ENCODE measurements at regions not wholly inside any gene's neighbourhood (a gene's known extent, or its start where the extent isn't known, plus 50 kb on each side); places are given as distances from the start of the nearest gene placed in this dataset.

DNA sequence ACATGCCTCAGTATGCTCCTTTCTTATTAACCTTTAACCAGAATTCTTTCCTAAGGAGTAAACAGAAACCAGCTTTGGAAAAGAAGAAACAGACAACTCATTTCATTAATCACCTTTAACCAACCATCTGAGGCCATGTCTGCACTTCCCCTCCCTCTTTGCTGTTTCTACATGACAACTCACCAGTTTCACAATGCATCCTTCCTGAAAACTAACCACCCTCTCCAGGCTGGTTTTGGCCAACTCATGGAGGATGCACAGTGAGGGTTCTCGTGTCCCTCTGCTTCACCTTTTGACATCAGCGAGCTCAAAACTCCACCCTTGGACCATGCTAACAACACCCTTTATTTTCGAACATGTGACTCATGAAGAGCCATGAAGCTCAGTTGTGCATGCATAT, 244.1 kb downstream of the ELAVL2 start:
- Mint-ChIP-seq H3K4me3 (no peak overlapping the region), H3K27me3 (ENCODE audit: low read depth) (no peaks in the 10 kb centered on the region), H3K27ac (no peak overlapping the region), H3K9me3 (peaks cover 2% of the 10 kb centered on the region), H3K36me3 (ENCODE audit: low read depth) (no peaks in the 10 kb centered on the region), H3K4me1 (ENCODE audit: low read depth) (no peaks in the 10 kb centered on the region)
- intact Hi-C loops (cut with micrococcal nuclease), result no loop called here
- DNase-seq, result no peak
- CTCF ChIA-PET, result no interaction called here

DNA sequence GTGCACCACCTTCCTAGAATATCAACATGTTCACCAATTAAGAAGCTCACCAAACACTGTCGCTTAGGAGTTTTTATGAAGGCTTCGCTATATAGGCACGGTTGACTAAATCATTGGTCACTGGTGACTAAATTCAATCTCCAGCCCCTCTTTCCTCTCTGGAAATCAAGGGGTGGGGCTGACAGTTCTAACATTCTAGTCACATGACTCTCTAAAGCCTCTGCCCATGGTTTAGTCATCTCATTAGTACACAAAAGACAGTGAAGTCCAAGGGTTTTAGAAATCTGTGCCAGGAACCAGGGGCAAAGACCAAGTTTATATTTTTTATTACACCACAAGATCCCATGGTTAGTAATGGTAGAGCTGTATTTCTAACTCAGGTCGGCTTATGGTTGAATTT, 243.2 kb downstream of the ELAVL2 start:
- H3K27me3 Mint-ChIP-seq (ENCODE audit: low read depth), result no peaks in the 10 kb centered on the region
- no peaks in the 10 kb centered on the region for H3K4me1 Mint-ChIP-seq (ENCODE audit: low read depth)
- intact Hi-C loops (cut with micrococcal nuclease), result no loop called here
- H3K36me3 Mint-ChIP-seq (ENCODE audit: low read depth), result no peaks in the 10 kb centered on the region
- no peak overlapping the region for H3K4me3 Mint-ChIP-seq
- H3K9me3 Mint-ChIP-seq, result no peaks in the 10 kb centered on the region
- DNase-seq, result no peak
- CTCF ChIA-PET, result no interaction called here
- no peak overlapping the region for H3K27ac Mint-ChIP-seq

DNA sequence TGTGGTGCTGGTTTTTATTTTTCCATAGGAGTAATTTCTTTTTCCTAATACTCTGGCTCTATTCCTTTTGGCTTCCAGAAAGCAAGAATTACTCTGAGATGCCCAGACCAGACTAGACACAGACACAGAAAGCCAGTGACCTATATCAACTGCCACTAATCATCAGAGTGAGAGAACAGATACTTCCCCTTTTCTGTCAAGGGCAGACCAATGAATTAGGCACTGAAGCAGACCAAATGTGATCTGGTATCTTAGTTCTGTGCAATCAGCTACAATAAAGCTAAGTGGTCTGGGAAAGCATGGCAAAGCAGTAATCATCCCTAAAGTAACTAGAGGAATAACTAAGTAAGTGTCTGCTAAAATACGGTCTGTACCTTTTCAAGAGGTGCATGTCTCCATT, 239.1 kb downstream of the ELAVL2 start:
- CTCF ChIA-PET, result interaction anchor here (0.6 kb wide), 1 partner anchor 177 kb away, joined by 3 read pairs; no protein-coding TSS in a partner anchor
- Mint-ChIP-seq H3K27ac (no peak overlapping the region), H3K36me3 (ENCODE audit: low read depth) (no peaks in the 10 kb centered on the region), H3K9me3 (peaks cover 3% of the 10 kb centered on the region), H3K4me3 (no peak overlapping the region), H3K4me1 (ENCODE audit: low read depth) (peaks cover 18% of the 10 kb centered on the region), H3K27me3 (ENCODE audit: low read depth) (no peaks in the 10 kb centered on the region)
- DNase-seq, result no peak
- intact Hi-C loops (cut with micrococcal nuclease), result no loop called here

DNA sequence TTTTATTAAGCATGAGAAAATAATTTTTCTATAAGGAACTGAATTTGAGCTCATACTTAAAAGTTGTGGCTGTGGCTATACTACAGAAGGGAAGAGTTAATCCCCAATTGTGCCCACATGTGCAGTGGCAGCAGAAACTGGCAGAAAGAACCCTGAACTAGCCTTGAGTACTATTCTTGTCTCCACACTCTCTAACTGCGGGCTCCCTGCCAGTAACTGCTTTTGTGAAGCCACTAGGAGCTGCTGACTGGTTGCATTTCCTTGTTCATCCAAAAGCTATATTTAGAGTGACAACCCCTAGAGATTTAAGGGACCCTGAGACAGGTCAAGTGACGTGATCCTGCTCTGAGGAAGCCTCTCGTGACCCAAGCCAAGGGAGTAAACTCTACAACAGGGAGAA, 238.6 kb downstream of the ELAVL2 start:
- H3K9me3 Mint-ChIP-seq, result peaks cover 3% of the 10 kb centered on the region
- H3K4me1 Mint-ChIP-seq (ENCODE audit: low read depth), result peaks cover 18% of the 10 kb centered on the region
- CTCF ChIA-PET, result no interaction called here
- no peak overlapping the region for H3K27ac Mint-ChIP-seq
- H3K27me3 Mint-ChIP-seq (ENCODE audit: low read depth), result no peaks in the 10 kb centered on the region
- no peak for DNase-seq
- no peaks in the 10 kb centered on the region for H3K36me3 Mint-ChIP-seq (ENCODE audit: low read depth)
- no peak overlapping the region for H3K4me3 Mint-ChIP-seq
- intact Hi-C loops (cut with micrococcal nuclease), result no loop called here

DNA sequence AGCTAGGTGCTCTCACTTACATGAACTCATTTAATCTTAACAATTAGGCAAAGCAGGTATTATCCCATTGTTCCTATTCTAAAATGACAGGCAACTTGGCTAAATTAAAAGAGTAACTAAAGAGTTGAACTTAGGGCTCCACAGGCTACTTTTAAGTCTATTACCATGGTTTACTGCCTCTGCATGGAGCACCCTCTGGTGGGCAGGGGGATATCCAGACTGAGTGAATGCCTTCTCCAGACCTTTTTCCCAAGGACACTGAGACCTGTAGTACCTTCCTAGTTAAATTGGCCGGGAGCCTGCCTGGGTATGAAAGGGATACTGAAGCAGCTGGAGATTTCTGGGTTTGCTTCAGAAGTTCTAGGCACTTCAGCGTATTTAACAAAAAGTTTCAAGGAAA, 238.1 kb downstream of the ELAVL2 start:
- no peaks in the 10 kb centered on the region for H3K27me3 Mint-ChIP-seq (ENCODE audit: low read depth)
- CTCF ChIA-PET, result no interaction called here
- no peak overlapping the region for H3K4me3 Mint-ChIP-seq
- H3K27ac Mint-ChIP-seq, result no peak overlapping the region
- DNase-seq, result no peak
- H3K4me1 Mint-ChIP-seq (ENCODE audit: low read depth), result peaks cover 18% of the 10 kb centered on the region
- intact Hi-C loops (cut with micrococcal nuclease), result no loop called here
- H3K9me3 Mint-ChIP-seq, result peaks cover 3% of the 10 kb centered on the region
- no peaks in the 10 kb centered on the region for H3K36me3 Mint-ChIP-seq (ENCODE audit: low read depth)

DNA sequence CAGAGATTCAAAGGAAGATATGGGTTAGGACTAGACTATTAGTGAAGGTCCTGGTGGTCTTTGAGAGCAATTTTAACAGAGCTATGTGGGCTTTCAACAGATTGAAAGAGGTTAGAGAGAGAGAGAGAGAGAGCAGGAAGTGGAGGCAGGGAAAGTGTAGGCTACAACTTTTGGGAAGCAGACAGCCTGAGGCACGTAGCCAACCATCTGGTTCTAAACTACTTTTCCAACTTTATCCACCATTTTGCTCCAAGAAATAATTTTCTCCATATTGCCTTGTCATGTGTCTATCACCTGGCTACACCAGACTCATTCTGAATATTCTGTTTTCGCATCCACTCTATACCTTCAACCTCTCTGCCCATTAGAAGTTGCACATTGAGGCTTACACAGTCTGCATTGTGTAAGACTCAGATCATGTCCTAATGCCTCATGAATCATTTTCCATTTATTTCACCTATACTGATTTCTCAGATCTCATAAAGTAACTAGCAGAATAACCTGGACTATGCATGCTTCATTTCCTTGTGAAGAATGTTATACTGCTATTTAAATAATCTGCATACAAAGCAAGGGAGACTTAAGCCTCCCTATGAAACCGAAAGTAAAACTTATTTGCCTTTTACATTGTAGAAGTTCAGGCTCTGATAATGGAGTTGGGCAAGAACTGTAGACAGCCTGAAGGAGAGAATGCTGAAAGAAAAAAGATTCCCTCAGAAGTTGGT, 235.6 kb downstream of the ELAVL2 start:
- no peak for DNase-seq
- Mint-ChIP-seq H3K4me3 (no peak overlapping the region), H3K4me1 (ENCODE audit: low read depth) (peaks cover 18% of the 10 kb centered on the region), H3K9me3 (peaks cover 3% of the 10 kb centered on the region), H3K36me3 (ENCODE audit: low read depth) (no peaks in the 10 kb centered on the region), H3K27ac (no peak overlapping the region), H3K27me3 (ENCODE audit: low read depth) (no peaks in the 10 kb centered on the region)
- intact Hi-C loops (cut with micrococcal nuclease), result no loop called here
- CTCF ChIA-PET, result no interaction called here

DNA sequence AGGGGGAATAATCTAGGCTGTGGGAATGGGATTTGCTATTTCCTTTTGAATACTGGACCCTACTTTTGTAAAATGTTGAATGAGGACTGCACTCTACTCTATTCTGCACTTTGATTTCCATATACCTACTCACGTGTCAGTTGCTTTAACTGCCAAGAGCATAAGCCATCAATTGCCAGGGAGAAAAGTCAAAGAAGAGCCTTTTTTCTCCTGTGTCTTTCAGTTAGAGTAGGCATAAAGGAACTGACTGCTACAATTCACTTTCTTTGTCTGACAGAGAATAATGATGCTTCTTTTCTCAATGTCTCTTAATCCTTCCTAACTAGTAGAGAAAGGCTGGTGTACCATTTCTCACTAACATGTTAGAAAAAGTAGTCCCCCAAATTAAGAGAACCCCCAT, 231.6 kb downstream of the ELAVL2 start:
- DNase-seq, result no peak
- H3K27ac Mint-ChIP-seq, result no peak overlapping the region
- no peaks in the 10 kb centered on the region for H3K36me3 Mint-ChIP-seq (ENCODE audit: low read depth)
- H3K4me1 Mint-ChIP-seq (ENCODE audit: low read depth), result peaks cover 18% of the 10 kb centered on the region
- CTCF ChIA-PET, result no interaction called here
- H3K27me3 Mint-ChIP-seq (ENCODE audit: low read depth), result no peaks in the 10 kb centered on the region
- intact Hi-C loops (cut with micrococcal nuclease), result no loop called here
- peaks cover 3% of the 10 kb centered on the region for H3K9me3 Mint-ChIP-seq
- H3K4me3 Mint-ChIP-seq, result no peak overlapping the region

DNA sequence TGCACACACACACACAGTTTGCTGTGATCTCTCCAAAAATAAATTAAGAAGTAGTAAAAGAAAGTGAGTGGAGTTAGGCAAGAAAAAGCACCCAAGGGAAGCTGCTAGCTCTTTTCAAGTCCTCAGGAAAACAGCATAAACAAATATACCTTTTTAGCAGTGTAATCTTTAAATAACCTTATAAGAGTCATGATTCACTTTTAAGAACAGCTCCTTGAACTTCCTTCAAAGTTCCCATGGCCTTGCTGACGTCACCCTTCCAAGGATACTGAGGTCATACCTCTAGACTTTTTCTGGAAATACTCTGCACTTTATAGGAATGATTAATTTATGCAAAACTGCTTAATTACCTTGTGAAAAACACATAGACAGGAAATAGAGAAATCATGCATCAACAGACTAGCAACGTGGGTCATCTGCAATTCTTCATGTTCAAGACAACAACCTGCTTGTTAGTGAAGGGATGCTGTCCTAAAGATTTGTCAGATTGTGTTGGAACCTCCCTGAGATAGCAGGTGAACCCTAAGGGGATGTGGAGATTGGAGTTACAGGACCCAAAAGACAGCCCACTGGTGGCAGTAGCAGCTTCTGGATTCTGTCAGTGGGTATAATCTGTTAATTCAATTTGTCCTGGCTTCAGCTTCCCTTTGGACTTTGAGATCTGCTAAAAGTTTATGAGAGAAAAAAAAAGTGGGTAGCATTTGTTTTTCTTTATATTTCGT, 229.0 kb downstream of the ELAVL2 start:
- CTCF ChIA-PET, result no interaction called here
- no peak for DNase-seq
- Mint-ChIP-seq H3K9me3 (no peaks in the 10 kb centered on the region), H3K4me3 (no peak overlapping the region), H3K36me3 (ENCODE audit: low read depth) (no peaks in the 10 kb centered on the region), H3K4me1 (ENCODE audit: low read depth) (no peaks in the 10 kb centered on the region), H3K27me3 (ENCODE audit: low read depth) (no peaks in the 10 kb centered on the region), H3K27ac (no peak overlapping the region)
- intact Hi-C loops (cut with micrococcal nuclease), result no loop called here

DNA sequence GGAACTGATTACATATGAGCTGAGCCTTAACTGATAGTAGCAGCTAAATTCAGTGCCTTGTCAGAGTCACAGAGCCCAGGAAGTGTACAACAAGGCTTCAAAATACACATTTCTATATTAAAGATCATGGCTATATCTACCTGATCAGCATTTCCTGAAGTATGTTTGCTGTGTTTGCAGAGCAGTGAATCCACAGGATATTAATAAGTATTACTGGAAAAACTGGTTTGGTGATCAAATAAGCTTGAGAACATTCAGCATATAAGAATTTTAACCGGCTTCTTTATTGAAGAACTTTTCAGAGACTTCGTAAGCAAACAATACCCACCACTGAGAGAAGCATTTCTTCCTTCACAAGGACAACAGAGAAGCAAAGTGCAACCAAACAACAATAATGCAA, 227.0 kb downstream of the ELAVL2 start:
- CTCF ChIA-PET, result no interaction called here
- Mint-ChIP-seq H3K4me3 (no peak overlapping the region), H3K4me1 (ENCODE audit: low read depth) (no peaks in the 10 kb centered on the region), H3K36me3 (ENCODE audit: low read depth) (no peaks in the 10 kb centered on the region), H3K27ac (no peak overlapping the region), H3K9me3 (peaks cover 2% of the 10 kb centered on the region), H3K27me3 (ENCODE audit: low read depth) (no peaks in the 10 kb centered on the region)
- intact Hi-C loops (cut with micrococcal nuclease), result no loop called here
- DNase-seq, result no peak

DNA sequence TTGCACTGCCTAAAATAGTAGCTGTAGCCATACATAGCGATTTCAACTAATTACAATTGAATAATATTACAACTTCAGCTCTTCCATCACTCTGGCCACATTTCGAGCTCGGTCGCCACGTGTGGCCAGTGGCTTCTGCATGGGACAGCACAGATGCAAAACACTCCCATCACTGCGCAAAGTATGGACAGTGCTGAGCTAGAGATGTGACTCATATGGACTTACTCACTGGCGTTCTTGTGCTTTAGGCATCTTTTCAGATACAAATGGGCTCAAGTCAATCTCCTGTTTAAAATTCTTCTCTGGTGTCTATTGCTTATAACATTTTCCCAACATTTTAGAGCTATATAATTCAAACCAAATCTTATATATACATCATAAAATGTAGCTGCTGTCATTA, 222.7 kb downstream of the ELAVL2 start:
- intact Hi-C loops (cut with micrococcal nuclease), result no loop called here
- no peaks in the 10 kb centered on the region for H3K4me1 Mint-ChIP-seq (ENCODE audit: low read depth)
- no peak overlapping the region for H3K27ac Mint-ChIP-seq
- DNase-seq, result no peak
- CTCF ChIA-PET, result no interaction called here
- H3K4me3 Mint-ChIP-seq, result no peak overlapping the region
- H3K27me3 Mint-ChIP-seq (ENCODE audit: low read depth), result no peaks in the 10 kb centered on the region
- H3K9me3 Mint-ChIP-seq, result peaks cover 2% of the 10 kb centered on the region
- H3K36me3 Mint-ChIP-seq (ENCODE audit: low read depth), result no peaks in the 10 kb centered on the region

DNA sequence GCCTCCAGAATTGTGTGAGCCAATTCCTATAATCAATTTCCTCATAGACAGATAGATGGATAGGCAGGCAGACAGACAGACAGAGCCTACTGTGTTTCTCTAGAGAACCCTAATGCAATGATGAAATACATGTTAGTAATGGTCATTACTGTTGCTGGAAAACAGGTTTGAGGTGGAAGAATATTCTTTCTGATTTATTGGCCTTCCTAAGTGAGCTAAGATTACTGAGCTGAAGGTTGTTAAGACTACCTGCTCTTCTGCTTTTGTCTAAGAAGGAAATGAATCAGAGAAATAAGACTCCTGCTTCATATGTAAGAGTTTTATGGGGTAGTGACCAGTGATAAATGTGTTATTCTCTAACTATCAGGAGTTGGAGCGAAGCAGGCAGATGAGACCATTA, 219.9 kb downstream of the ELAVL2 start:
- peaks cover 5% of the 10 kb centered on the region for H3K9me3 Mint-ChIP-seq
- no peaks in the 10 kb centered on the region for H3K36me3 Mint-ChIP-seq (ENCODE audit: low read depth)
- CTCF ChIA-PET, result no interaction called here
- no peak overlapping the region for H3K4me3 Mint-ChIP-seq
- no peaks in the 10 kb centered on the region for H3K4me1 Mint-ChIP-seq (ENCODE audit: low read depth)
- intact Hi-C loops (cut with micrococcal nuclease), result no loop called here
- H3K27me3 Mint-ChIP-seq (ENCODE audit: low read depth), result no peaks in the 10 kb centered on the region
- no peak for DNase-seq
- H3K27ac Mint-ChIP-seq, result no peak overlapping the region

DNA sequence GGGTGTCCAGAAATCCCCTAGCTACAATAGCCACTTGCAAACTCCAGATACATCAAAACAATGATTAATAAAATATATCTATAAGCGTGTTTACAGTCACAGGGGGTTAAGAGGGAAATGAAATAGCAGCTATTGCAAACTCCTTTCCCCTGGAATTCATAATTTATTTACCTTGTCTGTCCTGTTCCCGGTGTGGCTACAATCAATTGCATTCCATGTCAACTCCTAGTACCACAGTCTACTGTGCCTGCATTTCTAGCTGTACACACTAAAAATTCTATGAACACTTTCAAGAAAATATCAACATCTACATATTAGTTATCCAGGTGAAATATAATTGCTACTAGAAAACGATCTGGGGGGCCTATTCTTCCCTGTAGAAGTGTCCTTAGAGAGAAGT, 217.6 kb downstream of the ELAVL2 start:
- CTCF ChIA-PET, result interaction anchor here (0.6 kb wide), 1 partner anchor 787 kb away, joined by 3 read pairs; no protein-coding TSS in a partner anchor
- Mint-ChIP-seq H3K27ac (no peak overlapping the region), H3K4me3 (no peak overlapping the region), H3K9me3 (peaks cover 5% of the 10 kb centered on the region), H3K4me1 (ENCODE audit: low read depth) (no peaks in the 10 kb centered on the region), H3K36me3 (ENCODE audit: low read depth) (no peaks in the 10 kb centered on the region), H3K27me3 (ENCODE audit: low read depth) (no peaks in the 10 kb centered on the region)
- intact Hi-C loops (cut with micrococcal nuclease), result no loop called here
- DNase-seq, result no peak

DNA sequence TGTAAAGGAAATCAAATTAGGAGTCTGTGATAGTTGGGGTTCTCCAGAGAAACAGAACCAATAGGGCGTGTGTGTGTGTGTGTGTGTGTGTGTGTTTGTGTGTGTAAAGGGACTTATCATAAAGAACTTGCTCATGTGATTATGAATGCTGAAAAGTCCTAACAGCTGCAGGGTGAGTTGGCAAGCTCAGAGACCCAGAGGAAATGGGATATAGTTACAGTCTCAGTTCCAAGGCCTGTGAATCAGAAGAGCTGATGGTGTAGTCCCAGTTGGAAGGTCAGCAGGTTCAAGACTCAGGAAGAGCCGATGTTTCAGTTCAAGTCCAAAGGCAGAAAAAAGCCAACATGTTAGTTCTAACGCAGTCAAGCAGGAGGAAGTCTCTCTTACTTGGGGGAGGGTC, 214.2 kb downstream of the ELAVL2 start:
- H3K27me3 Mint-ChIP-seq (ENCODE audit: low read depth), result no peaks in the 10 kb centered on the region
- H3K4me1 Mint-ChIP-seq (ENCODE audit: low read depth), result no peaks in the 10 kb centered on the region
- H3K36me3 Mint-ChIP-seq (ENCODE audit: low read depth), result no peaks in the 10 kb centered on the region
- intact Hi-C loops (cut with micrococcal nuclease), result no loop called here
- H3K9me3 Mint-ChIP-seq, result peaks cover 3% of the 10 kb centered on the region
- CTCF ChIA-PET, result no interaction called here
- no peak overlapping the region for H3K27ac Mint-ChIP-seq
- no peak overlapping the region for H3K4me3 Mint-ChIP-seq
- DNase-seq, result no peak

All from activated naive CD4-positive, alpha-beta T cell treated with anti-CD3 and anti-CD28 coated beads for 36 hours (primary cell).